ENCODE measurements at regions not wholly inside any gene's neighbourhood (a gene's known extent, or its start where the extent isn't known, plus 50 kb on each side); places are given as distances from the start of the nearest gene placed in this dataset.

- H2AFZ ChIP-seq (ENCODE audit: low read depth, low read length): no peak overlapping the region
Measured at GRCh38 chr7:156432018-156432417, 208.6 kb upstream of the RNF32 start.

GRCh38 chr7:156430109-156430508 is 210.5 kb upstream of the RNF32 start:
- Histone ChIP-seq H3K9me2 (ENCODE audit: insufficient read depth, low read length) (no peaks in the 10 kb centered on the region), H3F3A (ENCODE audit: insufficient read depth, low read length, poor library complexity, severe bottlenecking) (no peaks in the 10 kb centered on the region), H2AFZ (ENCODE audit: low read depth, low read length) (no peak overlapping the region), H3K79me2 (replicated peaks; ENCODE audit: insufficient read depth, low read length) (no peaks in the 10 kb centered on the region), H3K27ac (ENCODE audit: low read length) (no peak overlapping the region), H4K20me1 (ENCODE audit: insufficient read depth) (no peaks in the 10 kb centered on the region), H3K27me3 (ENCODE audit: insufficient read depth, low read depth, low read length) (no peaks in the 10 kb centered on the region), H3K4me3 (ENCODE audit: low read length) (no peak overlapping the region), H3K9ac (ENCODE audit: low read length) (no peak overlapping the region), H3K9me3 (ENCODE audit: low read length) (no peaks in the 10 kb centered on the region), H3K4me2 (ENCODE audit: low read length) (no peak overlapping the region), H3K36me3 (ENCODE audit: insufficient read depth, low read length) (no peaks in the 10 kb centered on the region)
- TF ChIP-seq REST (IDR thresholded peaks at IDR 0.05; ENCODE audit: borderline replicate concordance) (no peak), POLR2AphosphoS5 (IDR thresholded peaks at IDR 0.05) (no peak), SMC3 (conservative IDR thresholded peaks at IDR 0.05; ENCODE audit: poor library complexity) (no peak), EP300 (conservative IDR thresholded peaks at IDR 0.05; ENCODE audit: poor library complexity, severe bottlenecking) (no peak), CTCF (IDR thresholded peaks at IDR 0.05; ENCODE audit: poor library complexity, severe bottlenecking) (no peak), RAD21 (conservative IDR thresholded peaks at IDR 0.05) (no peak), MXI1 (conservative IDR thresholded peaks at IDR 0.05; ENCODE audit: poor library complexity, severe bottlenecking) (no peak)

More at GRCh38 chr7:156432018-156432417, 208.6 kb upstream of the RNF32 start:
- Histone ChIP-seq H3K36me3 (ENCODE audit: insufficient read depth, low read length) (no peaks in the 10 kb centered on the region), H3K9ac (ENCODE audit: low read length) (no peak overlapping the region), H3K4me2 (ENCODE audit: low read length) (no peak overlapping the region), H4K20me1 (ENCODE audit: insufficient read depth) (no peaks in the 10 kb centered on the region), H3K9me3 (ENCODE audit: low read length) (no peaks in the 10 kb centered on the region), H3K27me3 (ENCODE audit: insufficient read depth, low read depth, low read length) (no peaks in the 10 kb centered on the region), H3K9me2 (ENCODE audit: insufficient read depth, low read length) (no peaks in the 10 kb centered on the region), H3K4me3 (ENCODE audit: low read length) (no peak overlapping the region), H3K27ac (ENCODE audit: low read length) (no peak overlapping the region), H3K79me2 (replicated peaks; ENCODE audit: insufficient read depth, low read length) (no peaks in the 10 kb centered on the region), H3F3A (ENCODE audit: insufficient read depth, low read length, poor library complexity, severe bottlenecking) (no peaks in the 10 kb centered on the region)
- no peak for TF ChIP-seq CTCF (IDR thresholded peaks at IDR 0.05; ENCODE audit: poor library complexity, severe bottlenecking)
- no peak for TF ChIP-seq EP300 (conservative IDR thresholded peaks at IDR 0.05; ENCODE audit: poor library complexity, severe bottlenecking)
- TF ChIP-seq TAF1 (IDR thresholded peaks at IDR 0.05; ENCODE audit: low read depth): no peak
- TF ChIP-seq MXI1 (conservative IDR thresholded peaks at IDR 0.05; ENCODE audit: poor library complexity, severe bottlenecking): no peak
- TF ChIP-seq RAD21 (conservative IDR thresholded peaks at IDR 0.05): no peak
- no peak for TF ChIP-seq SMC3 (conservative IDR thresholded peaks at IDR 0.05; ENCODE audit: poor library complexity)
- no peak for TF ChIP-seq POLR2AphosphoS5 (IDR thresholded peaks at IDR 0.05)
- TF ChIP-seq EZH2 (IDR thresholded peaks at IDR 0.05; ENCODE audit: borderline replicate concordance, insufficient read depth, low read length, poor library complexity, severe bottlenecking): no peak
- TF ChIP-seq REST (IDR thresholded peaks at IDR 0.05; ENCODE audit: borderline replicate concordance): no peak

All from neural cell (in vitro differentiated cells).